ENCODE measurements at regions not wholly inside any gene's neighbourhood (a gene's known extent, or its start where the extent isn't known, plus 50 kb on each side); places are given as distances from the start of the nearest gene placed in this dataset.

DNA sequence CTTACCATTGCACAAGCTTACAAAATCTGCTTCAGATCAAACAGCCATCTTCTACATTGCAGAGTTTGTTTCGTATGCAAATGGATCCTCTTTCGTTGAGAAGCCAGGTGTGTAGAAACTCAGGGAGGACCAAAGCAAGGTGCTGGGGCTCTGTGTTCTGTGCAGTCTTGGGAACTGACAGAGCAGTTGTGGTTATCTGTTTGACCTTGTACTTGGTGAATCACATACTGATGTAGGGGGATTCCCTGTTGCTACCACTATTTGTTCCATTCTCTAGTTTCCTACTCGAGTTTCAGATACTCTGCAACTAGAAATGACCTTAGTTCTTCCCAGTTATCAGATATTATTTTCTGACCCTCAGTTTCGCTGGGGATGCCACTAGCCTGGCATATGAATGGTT, 95.2 kb upstream of the CLDN10 start:
- no peak overlapping the region for H3K4me3 ChIP-seq (ENCODE audit: low read depth, low read length)
- no peak for TF ChIP-seq CTCF (IDR thresholded peaks at IDR 0.05; ENCODE audit: low read depth, low read length)

DNA sequence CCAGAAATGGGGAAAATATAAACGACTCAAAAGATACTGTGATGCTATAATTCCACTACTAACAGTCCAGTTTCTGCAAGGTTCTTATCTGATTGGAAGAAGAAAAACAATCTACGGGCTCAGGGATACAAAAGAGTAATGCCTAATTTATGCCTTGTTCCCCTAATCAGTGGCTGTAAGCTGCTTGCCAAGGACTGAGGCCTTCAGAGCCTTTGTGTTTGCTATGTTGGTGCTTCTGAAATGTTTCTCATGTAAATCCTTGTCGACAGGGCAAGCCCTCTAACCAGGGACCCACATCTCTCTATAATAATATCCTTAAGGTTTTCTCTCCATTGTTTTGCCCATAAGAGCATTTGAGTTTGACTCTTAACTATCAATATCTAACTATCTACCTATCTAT, 89.7 kb upstream of the CLDN10 start:
- no peak overlapping the region for H3K4me3 ChIP-seq (ENCODE audit: low read depth, low read length)
- TF ChIP-seq CTCF (IDR thresholded peaks at IDR 0.05; ENCODE audit: low read depth, low read length), result no peak

GRCh38 chr13:95463531-95463930, 89.0 kb upstream of the CLDN10 start:
- TF ChIP-seq CTCF (IDR thresholded peaks at IDR 0.05; ENCODE audit: low read depth, low read length), result no peak
- no peak overlapping the region for H3K4me3 ChIP-seq (ENCODE audit: low read depth, low read length)

GRCh38 chr13:95470574-95471366, 81.8 kb upstream of the CLDN10 start:
- TF ChIP-seq CTCF (IDR thresholded peaks at IDR 0.05; ENCODE audit: low read depth, low read length), result no peak
- H3K4me3 ChIP-seq (ENCODE audit: low read depth, low read length), result no peak overlapping the region

GRCh38 chr13:95471960-95472359, 80.6 kb upstream of the CLDN10 start:
- TF ChIP-seq CTCF (IDR thresholded peaks at IDR 0.05; ENCODE audit: low read depth, low read length), result no peak
- H3K4me3 ChIP-seq (ENCODE audit: low read depth, low read length), result no peak overlapping the region

DNA sequence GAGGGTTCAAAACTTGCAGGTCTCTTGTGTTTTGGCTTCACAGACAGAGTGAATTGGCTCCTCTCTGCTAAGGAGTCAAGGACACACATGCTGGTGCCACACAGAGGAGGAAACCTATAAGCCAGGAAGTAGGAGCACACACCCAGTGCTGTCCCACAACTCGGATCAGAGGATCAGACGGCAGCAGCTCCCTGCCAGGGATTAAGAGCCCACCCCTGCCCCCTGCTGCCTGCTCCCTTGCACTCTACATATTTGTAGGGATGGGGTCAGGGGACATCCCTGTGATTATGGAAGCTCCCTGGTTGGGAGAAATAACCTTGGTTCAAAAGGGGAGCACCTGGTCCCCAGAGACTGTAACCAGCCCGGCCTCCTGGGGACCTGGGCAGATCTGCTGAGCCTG, 77.5 kb upstream of the CLDN10 start:
- no peak for TF ChIP-seq CTCF (IDR thresholded peaks at IDR 0.05; ENCODE audit: low read depth, low read length)
- H3K4me3 ChIP-seq (ENCODE audit: low read depth, low read length), result no peak overlapping the region

GRCh38 chr13:95477187-95477586, 75.3 kb upstream of the CLDN10 start:
- TF ChIP-seq CTCF (IDR thresholded peaks at IDR 0.05; ENCODE audit: low read depth, low read length), result no peak
- H3K4me3 ChIP-seq (ENCODE audit: low read depth, low read length), result no peak overlapping the region
